Activated CD8-positive, alpha-beta T cell treated with anti-CD3 and anti-CD28 coated beads, Interleukin-2, amount 10 ng/mL, durations not matched to agents 7 days and 5 days (primary cell): ENCODE measurements at regions not wholly inside any gene's neighbourhood (a gene's known extent, or its start where the extent isn't known, plus 50 kb on each side); places are given as distances from the start of the nearest gene placed in this dataset.

Experiments used
- ATAC-seq: fragments of 150-1000 bp; cut with Tn5 transposase; one replicate; pipeline ENCODE4 v1.10.0; 2021; ENCODE audit warnings: moderate library complexity
- CTCF ChIA-PET: fragments of 350-600 bp; sonication (Branson Sonifier 250); formaldehyde crosslinking; loops from one replicate; lab custom pipeline; 2021; ENCODE audit warnings: antibody characterized with exemption; lab: Charles Lee
- POLR2A ChIA-PET: fragments of 350-600 bp; sonication (Branson Sonifier 250); formaldehyde crosslinking; loops from one replicate; lab custom pipeline; 2021; ENCODE audit warnings: antibody characterized with exemption; lab: Charles Lee
- DNase-seq: peaks from one replicate; pipeline ENCODE4 v3.0.0-alpha.2; 2020
- H3K27ac Mint-ChIP-seq: one replicate; pipeline ENCODE4 v1.8.0; 2021; ENCODE audit warnings: mild to moderate bottlenecking, mixed read lengths
- H3K27me3 Mint-ChIP-seq: one replicate; pipeline ENCODE4 v1.8.0; 2021; ENCODE audit warnings: low read depth, mixed read lengths
- H3K36me3 Mint-ChIP-seq: one replicate; pipeline ENCODE4 v1.8.0; 2021; ENCODE audit warnings: low read depth, mixed read lengths
- H3K4me1 Mint-ChIP-seq: one replicate; pipeline ENCODE4 v1.8.0; 2021; ENCODE audit warnings: low read depth, mixed read lengths
- H3K4me3 Mint-ChIP-seq: one replicate; pipeline ENCODE4 v1.8.0; 2021; ENCODE audit warnings: mild to moderate bottlenecking, mixed read lengths
- H3K9me3 Mint-ChIP-seq: one replicate; pipeline ENCODE4 v1.8.0; 2022; ENCODE audit warnings: mixed read lengths; ENCODE audit not compliant: insufficient read depth

DNA sequence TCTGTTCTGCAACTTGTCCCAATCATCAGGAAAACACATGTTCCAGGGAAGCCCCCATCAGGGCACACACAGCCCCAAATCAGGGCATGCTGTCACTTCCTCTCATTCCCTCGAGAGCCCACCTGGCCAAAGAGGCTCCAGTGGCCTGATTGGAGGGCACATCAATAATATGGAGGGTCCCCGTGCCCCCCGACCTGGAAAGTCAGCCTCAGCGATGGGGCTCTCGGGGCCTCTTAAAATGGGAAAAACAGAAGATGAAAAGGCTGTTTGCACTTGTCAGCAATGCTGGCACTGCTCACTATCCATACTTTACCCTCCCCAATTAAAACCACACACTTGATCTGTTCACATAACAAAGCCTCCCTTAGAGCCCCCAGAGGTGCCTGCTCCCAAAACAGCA lies 172.9 kb upstream of the NSMCE3 start:
- CTCF ChIA-PET: no interaction called here
- no peaks in the 10 kb centered on the region for H3K9me3 Mint-ChIP-seq
- H3K27ac Mint-ChIP-seq: no peak overlapping the region
- ATAC-seq: no peak
- H3K4me3 Mint-ChIP-seq: no peak overlapping the region
- POLR2A ChIA-PET: no interaction called here
- H3K36me3 Mint-ChIP-seq: no peaks in the 10 kb centered on the region
- no peaks in the 10 kb centered on the region for H3K4me1 Mint-ChIP-seq
- no peak for DNase-seq
- H3K27me3 Mint-ChIP-seq: no peaks in the 10 kb centered on the region

GRCh38 chr15:29440541-29440940 lies 170.9 kb upstream of the NSMCE3 start:
- Mint-ChIP-seq H3K9me3 (no peaks in the 10 kb centered on the region), H3K36me3 (no peaks in the 10 kb centered on the region), H3K27ac (no peak overlapping the region), H3K27me3 (no peaks in the 10 kb centered on the region), H3K4me1 (no peaks in the 10 kb centered on the region), H3K4me3 (no peak overlapping the region)
- ATAC-seq (no peak), DNase-seq (no peak)
- ChIA-PET CTCF (no interaction called here), POLR2A (no interaction called here)

DNA sequence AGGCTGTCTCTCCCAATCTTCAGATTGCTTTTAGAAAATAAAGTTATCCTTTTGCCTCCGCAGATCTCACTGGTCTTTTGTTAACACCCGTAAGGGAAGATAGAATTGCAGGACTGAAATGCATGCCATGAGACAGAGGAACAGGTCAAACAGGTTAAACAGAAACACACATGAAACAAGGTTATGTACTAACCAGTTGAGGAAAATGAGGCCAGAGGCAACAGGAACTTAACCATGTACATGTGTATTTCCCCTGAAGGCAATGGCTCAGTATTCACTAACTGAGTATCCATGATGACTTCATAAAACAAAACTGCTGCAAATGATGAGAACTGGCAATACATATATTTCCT lies 169.1 kb upstream of the NSMCE3 start:
- ATAC-seq: no peak
- no peak for DNase-seq
- POLR2A ChIA-PET: no interaction called here
- CTCF ChIA-PET: no interaction called here
- no peak overlapping the region for H3K27ac Mint-ChIP-seq
- H3K4me3 Mint-ChIP-seq: no peak overlapping the region
- no peaks in the 10 kb centered on the region for H3K9me3 Mint-ChIP-seq
- H3K27me3 Mint-ChIP-seq: no peaks in the 10 kb centered on the region
- H3K36me3 Mint-ChIP-seq: no peaks in the 10 kb centered on the region
- no peaks in the 10 kb centered on the region for H3K4me1 Mint-ChIP-seq

GRCh38 chr15:29437888-29438702 lies 168.5 kb upstream of the NSMCE3 start:
- no peak for ATAC-seq
- no peak for DNase-seq
- no peaks in the 10 kb centered on the region for H3K27me3 Mint-ChIP-seq
- H3K9me3 Mint-ChIP-seq: no peaks in the 10 kb centered on the region
- H3K4me3 Mint-ChIP-seq: no peak overlapping the region
- CTCF ChIA-PET: no interaction called here
- no peaks in the 10 kb centered on the region for H3K36me3 Mint-ChIP-seq
- no peak overlapping the region for H3K27ac Mint-ChIP-seq
- POLR2A ChIA-PET: no interaction called here
- H3K4me1 Mint-ChIP-seq: no peaks in the 10 kb centered on the region

- no peak overlapping the region for H3K4me3 Mint-ChIP-seq
- no peaks in the 10 kb centered on the region for H3K9me3 Mint-ChIP-seq
- ATAC-seq: no peak
- CTCF ChIA-PET: no interaction called here
- H3K27ac Mint-ChIP-seq: no peak overlapping the region
- no peak for DNase-seq
- H3K4me1 Mint-ChIP-seq: no peaks in the 10 kb centered on the region
- no peaks in the 10 kb centered on the region for H3K27me3 Mint-ChIP-seq
- POLR2A ChIA-PET: no interaction called here
- no peaks in the 10 kb centered on the region for H3K36me3 Mint-ChIP-seq
These were observed 166.2 kb upstream of the NSMCE3 start for GRCh38 chr15:29435811-29436210.

- CTCF ChIA-PET: no interaction called here
- DNase-seq (no peak), ATAC-seq (no peak)
- no peaks in the 10 kb centered on the region for H3K27me3 Mint-ChIP-seq
- POLR2A ChIA-PET: interaction anchor here (0.7 kb wide), 1 partner anchor 49 kb away, joined by 5 read pairs; no protein-coding TSS in a partner anchor
- H3K27ac Mint-ChIP-seq: no peak overlapping the region
- H3K4me1 Mint-ChIP-seq: no peaks in the 10 kb centered on the region
- no peaks in the 10 kb centered on the region for H3K36me3 Mint-ChIP-seq
- no peak overlapping the region for H3K4me3 Mint-ChIP-seq
- H3K9me3 Mint-ChIP-seq: no peaks in the 10 kb centered on the region
These were observed 164.7 kb upstream of the NSMCE3 start for GRCh38 chr15:29434280-29434679.

DNA sequence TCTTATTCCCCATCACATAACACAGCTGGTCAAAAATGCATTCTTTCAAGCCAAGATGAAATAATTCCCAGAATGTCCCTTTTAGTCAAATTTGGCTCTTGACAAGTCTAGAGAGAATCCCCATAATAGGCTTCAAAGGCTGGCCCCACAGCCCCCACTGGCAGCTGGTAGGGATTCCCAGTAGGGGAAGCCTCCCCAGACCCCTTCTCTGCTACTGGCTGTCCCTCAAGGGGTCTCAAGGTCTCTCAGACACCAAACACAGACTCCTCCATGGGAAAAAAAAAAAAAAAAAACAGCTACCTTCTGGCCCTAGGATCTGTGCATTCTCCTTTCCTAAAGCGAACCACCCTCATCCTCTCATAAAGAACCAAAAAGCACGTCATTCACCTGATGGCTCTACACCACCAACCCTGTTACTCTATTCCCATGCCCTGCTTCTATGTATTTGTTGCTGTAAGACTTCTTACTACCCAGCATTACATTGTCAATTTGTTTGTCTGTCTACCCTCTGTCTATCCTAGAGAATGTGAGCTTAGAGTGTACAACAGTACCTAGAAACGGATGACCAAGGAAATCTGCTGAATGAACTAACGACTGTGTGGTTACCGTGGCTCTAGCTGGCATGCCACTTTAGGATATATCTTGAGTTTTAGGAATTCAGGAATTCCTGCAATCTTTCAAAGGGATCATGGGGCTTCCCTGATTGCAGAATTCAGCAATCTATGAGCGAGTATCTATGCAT lies 164.1 kb upstream of the NSMCE3 start:
- H3K36me3 Mint-ChIP-seq: no peaks in the 10 kb centered on the region
- no peak for DNase-seq
- H3K4me3 Mint-ChIP-seq: no peak overlapping the region
- H3K4me1 Mint-ChIP-seq: no peaks in the 10 kb centered on the region
- ChIA-PET CTCF (no interaction called here), POLR2A (no interaction called here)
- H3K27ac Mint-ChIP-seq: no peak overlapping the region
- H3K27me3 Mint-ChIP-seq: peaks cover 2% of the 10 kb centered on the region
- no peak for ATAC-seq
- H3K9me3 Mint-ChIP-seq: no peaks in the 10 kb centered on the region

DNA sequence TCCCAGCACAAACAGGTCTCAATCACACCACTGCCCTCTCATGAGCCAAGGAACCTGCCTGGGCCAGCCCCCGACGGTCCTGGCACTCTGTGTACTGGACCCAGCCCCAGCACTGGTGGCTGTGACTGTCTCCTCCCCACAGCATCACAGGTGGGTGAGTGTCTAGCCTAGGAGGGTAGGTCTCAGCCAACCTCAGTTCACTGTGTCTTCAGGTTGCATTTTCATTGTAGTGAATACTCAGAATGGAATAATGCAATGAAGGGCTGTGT lies 163.4 kb upstream of the NSMCE3 start:
- ChIA-PET POLR2A (no interaction called here), CTCF (no interaction called here)
- no peaks in the 10 kb centered on the region for H3K9me3 Mint-ChIP-seq
- peaks cover 2% of the 10 kb centered on the region for H3K27me3 Mint-ChIP-seq
- H3K27ac Mint-ChIP-seq: no peak overlapping the region
- ATAC-seq: no peak
- H3K4me1 Mint-ChIP-seq: no peaks in the 10 kb centered on the region
- H3K36me3 Mint-ChIP-seq: no peaks in the 10 kb centered on the region
- H3K4me3 Mint-ChIP-seq: no peak overlapping the region
- DNase-seq: no peak

GRCh38 chr15:29432191-29433049 lies 162.8 kb upstream of the NSMCE3 start:
- no peak overlapping the region for H3K4me3 Mint-ChIP-seq
- H3K27me3 Mint-ChIP-seq: peaks cover 2% of the 10 kb centered on the region
- H3K9me3 Mint-ChIP-seq: no peaks in the 10 kb centered on the region
- H3K4me1 Mint-ChIP-seq: no peaks in the 10 kb centered on the region
- no peak for ATAC-seq
- POLR2A ChIA-PET: no interaction called here
- CTCF ChIA-PET: no interaction called here
- DNase-seq: no peak
- no peak overlapping the region for H3K27ac Mint-ChIP-seq
- H3K36me3 Mint-ChIP-seq: no peaks in the 10 kb centered on the region

DNA sequence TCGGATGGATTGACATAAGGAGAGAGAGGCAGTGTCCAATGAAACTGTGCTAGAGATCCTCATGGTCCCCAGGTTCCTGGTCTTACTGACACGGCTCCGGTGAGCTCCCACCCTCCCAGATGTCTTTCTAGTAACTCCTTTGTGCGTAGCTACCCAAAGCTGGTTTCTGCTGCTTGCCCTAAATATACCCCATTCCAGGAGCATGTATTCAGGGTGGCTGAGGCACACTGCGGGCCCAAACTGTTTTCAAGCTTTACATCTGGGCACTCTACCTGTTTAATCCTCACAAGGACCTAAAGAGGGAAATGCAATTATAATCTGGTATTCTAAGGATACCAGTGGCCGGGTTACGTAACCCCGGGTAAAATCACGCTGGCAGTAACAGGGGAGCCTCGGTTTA lies 161.2 kb upstream of the NSMCE3 start:
- Mint-ChIP-seq H3K36me3 (no peaks in the 10 kb centered on the region), H3K9me3 (no peaks in the 10 kb centered on the region), H3K4me3 (no peak overlapping the region), H3K27me3 (peaks cover 2% of the 10 kb centered on the region), H3K27ac (no peak overlapping the region), H3K4me1 (no peaks in the 10 kb centered on the region)
- ATAC-seq (no peak), DNase-seq (no peak)
- ChIA-PET POLR2A (no interaction called here), CTCF (interaction anchor here (1.3 kb wide), 1 partner anchor 145 kb away, joined by 4 read pairs; no protein-coding TSS in a partner anchor)

- no peak for ATAC-seq
- H3K4me1 Mint-ChIP-seq: no peaks in the 10 kb centered on the region
- no peak overlapping the region for H3K27ac Mint-ChIP-seq
- ChIA-PET POLR2A (no interaction called here), CTCF (no interaction called here)
- H3K4me3 Mint-ChIP-seq: no peak overlapping the region
- peaks cover 2% of the 10 kb centered on the region for H3K27me3 Mint-ChIP-seq
- no peaks in the 10 kb centered on the region for H3K9me3 Mint-ChIP-seq
- DNase-seq: no peak
- H3K36me3 Mint-ChIP-seq: no peaks in the 10 kb centered on the region
These were observed 160.5 kb upstream of the NSMCE3 start for GRCh38 chr15:29430124-29430523.

- no peak overlapping the region for H3K4me3 Mint-ChIP-seq
- CTCF ChIA-PET: no interaction called here
- ATAC-seq (no peak), DNase-seq (no peak)
- H3K9me3 Mint-ChIP-seq: no peaks in the 10 kb centered on the region
- H3K4me1 Mint-ChIP-seq: no peaks in the 10 kb centered on the region
- no peaks in the 10 kb centered on the region for H3K36me3 Mint-ChIP-seq
- H3K27me3 Mint-ChIP-seq: peaks cover 2% of the 10 kb centered on the region
- H3K27ac Mint-ChIP-seq: no peak overlapping the region
- POLR2A ChIA-PET: no interaction called here
These were observed 160.0 kb upstream of the NSMCE3 start for GRCh38 chr15:29429584-29429983.
